Colonic mucosa (tissue), 4 donors: ENCODE measurements at regions not wholly inside any gene's neighbourhood (a gene's known extent, or its start where the extent isn't known, plus 50 kb on each side); places are given as distances from the start of the nearest gene placed in this dataset.

Source experiments
- DNase-seq: peaks from one replicate; pipeline ENCODE4 v3.0.0-alpha.2; 2020
- H3K27ac ChIP-seq: fragments of 200-600 bp; one replicate; pipeline ENCODE4 v1.8.0; 2021
- H3K27me3 ChIP-seq: fragments of 200-600 bp; one replicate; pipeline ENCODE4 v1.8.0; 2021
- H3K36me3 ChIP-seq: fragments of 200-600 bp; one replicate; pipeline ENCODE4 v1.8.0; 2021
- H3K4me1 ChIP-seq: fragments of 200-600 bp; one replicate; pipeline ENCODE4 v1.8.0; 2021; ENCODE audit warnings: mild to moderate bottlenecking
- H3K4me3 ChIP-seq: fragments of 200-600 bp; one replicate; pipeline ENCODE4 v1.8.0; 2021
- H3K9ac ChIP-seq, 2 donors: one replicate each; pipeline ENCODE4 v1.7.0; 2013; ENCODE audit warnings: control low read depth in 2 of 2, low read depth in 2 of 2, low read length in 2 of 2
- H3K9me3 ChIP-seq: fragments of 200-600 bp; one replicate; pipeline ENCODE4 v1.8.0; 2021
- intact Hi-C: fragments of 100-400 bp; cut with DNase I; formaldehyde crosslinking; loops from one replicate; pipeline ENCODE4 v1.14.1; 2022
- TF ChIP-seq, protein P1 (sequence below): fragments of 200-600 bp; IDR thresholded peaks from one replicate; pipeline ENCODE4 v1.8.0; 2022; ENCODE audit warnings: antibody characterized with exemption, mild to moderate bottlenecking
- donor health status: healthy.
- donor health status: DM: no; HTN: no; CAD: no.
- donor health status: DM: no; HTN: no; CAD: no.

- H3K4me1 ChIP-seq: no peaks in the 10 kb centered on the region
- no peak for DNase-seq
- intact Hi-C loops: no loop called here
- H3K27ac ChIP-seq: no peak overlapping the region
- H3K27me3 ChIP-seq: no peaks in the 10 kb centered on the region
- no peak overlapping the region for H3K9ac ChIP-seq
- no peaks in the 10 kb centered on the region for H3K9me3 ChIP-seq
- H3K36me3 ChIP-seq: no peaks in the 10 kb centered on the region
- no peak overlapping the region for H3K4me3 ChIP-seq
- TF ChIP-seq, protein P1, sequence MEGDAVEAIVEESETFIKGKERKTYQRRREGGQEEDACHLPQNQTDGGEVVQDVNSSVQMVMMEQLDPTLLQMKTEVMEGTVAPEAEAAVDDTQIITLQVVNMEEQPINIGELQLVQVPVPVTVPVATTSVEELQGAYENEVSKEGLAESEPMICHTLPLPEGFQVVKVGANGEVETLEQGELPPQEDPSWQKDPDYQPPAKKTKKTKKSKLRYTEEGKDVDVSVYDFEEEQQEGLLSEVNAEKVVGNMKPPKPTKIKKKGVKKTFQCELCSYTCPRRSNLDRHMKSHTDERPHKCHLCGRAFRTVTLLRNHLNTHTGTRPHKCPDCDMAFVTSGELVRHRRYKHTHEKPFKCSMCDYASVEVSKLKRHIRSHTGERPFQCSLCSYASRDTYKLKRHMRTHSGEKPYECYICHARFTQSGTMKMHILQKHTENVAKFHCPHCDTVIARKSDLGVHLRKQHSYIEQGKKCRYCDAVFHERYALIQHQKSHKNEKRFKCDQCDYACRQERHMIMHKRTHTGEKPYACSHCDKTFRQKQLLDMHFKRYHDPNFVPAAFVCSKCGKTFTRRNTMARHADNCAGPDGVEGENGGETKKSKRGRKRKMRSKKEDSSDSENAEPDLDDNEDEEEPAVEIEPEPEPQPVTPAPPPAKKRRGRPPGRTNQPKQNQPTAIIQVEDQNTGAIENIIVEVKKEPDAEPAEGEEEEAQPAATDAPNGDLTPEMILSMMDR: no peak
These were observed 192.7 kb upstream of the S100G start for GRCh38 chrX:16457239-16457638.

DNA sequence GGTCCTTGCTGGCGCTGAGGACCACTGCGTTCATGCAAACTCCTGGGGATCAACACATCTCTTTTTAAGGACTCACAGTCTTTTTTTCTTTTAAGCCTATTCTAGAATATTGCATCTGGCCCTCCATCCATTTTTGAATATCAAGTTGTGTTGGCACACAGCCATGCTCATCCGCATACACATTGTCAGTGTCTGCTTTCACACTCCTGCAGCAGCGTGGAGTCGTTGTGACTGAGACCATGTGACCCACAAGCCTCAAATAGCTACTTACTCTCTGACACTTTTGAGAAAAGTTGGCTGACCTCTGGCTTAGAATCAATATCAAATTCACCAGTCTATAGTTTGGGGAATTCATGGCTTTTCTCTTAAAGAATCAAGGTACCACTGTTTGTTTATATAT is 191.8 kb upstream of the S100G start:
- intact Hi-C loops: no loop called here
- no peaks in the 10 kb centered on the region for H3K4me1 ChIP-seq

DNA sequence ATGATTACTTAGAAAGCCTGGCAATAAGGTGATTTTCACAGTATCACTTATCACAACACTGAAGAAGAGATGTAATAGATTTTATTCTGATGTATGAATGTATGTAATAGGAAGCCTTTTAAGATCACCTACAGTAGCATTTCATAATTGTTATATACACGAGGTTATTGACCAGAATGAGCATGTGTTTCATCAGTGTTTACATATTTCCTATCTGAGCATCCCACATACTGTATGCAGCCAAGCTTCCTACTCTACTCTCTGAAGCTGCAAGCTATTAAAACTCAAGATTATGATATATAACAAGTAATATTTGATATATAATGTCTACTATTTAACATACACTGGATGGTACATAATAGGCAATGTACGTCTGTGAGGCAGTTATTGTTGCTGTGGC is 190.9 kb upstream of the S100G start:
- Histone ChIP-seq H3K4me3 (no peak overlapping the region), H3K9ac (no peak overlapping the region), H3K9me3 (no peaks in the 10 kb centered on the region), H3K27me3 (no peaks in the 10 kb centered on the region), H3K27ac (no peak overlapping the region), H3K4me1 (no peaks in the 10 kb centered on the region), H3K36me3 (no peaks in the 10 kb centered on the region)
- DNase-seq: no peak
- intact Hi-C loops: no loop called here
- TF ChIP-seq, protein P1: no peak

More for the DNA sequence above, 191.8 kb upstream of the S100G start:
- Histone ChIP-seq H3K9ac (no peak overlapping the region), H3K27ac (no peak overlapping the region), H3K9me3 (no peaks in the 10 kb centered on the region), H3K4me3 (no peak overlapping the region), H3K27me3 (no peaks in the 10 kb centered on the region), H3K36me3 (no peaks in the 10 kb centered on the region)
- TF ChIP-seq, protein P1: no peak
- no peak for DNase-seq

- Histone ChIP-seq H3K4me1 (no peaks in the 10 kb centered on the region), H3K9me3 (no peaks in the 10 kb centered on the region), H3K36me3 (no peaks in the 10 kb centered on the region), H3K27ac (no peak overlapping the region), H3K27me3 (no peaks in the 10 kb centered on the region), H3K4me3 (no peak overlapping the region), H3K9ac (no peak overlapping the region)
- TF ChIP-seq, protein P1: no peak
- DNase-seq: no peak
- intact Hi-C loops: no loop called here
These were observed 188.0 kb upstream of the S100G start for GRCh38 chrX:16461968-16462367.

DNA sequence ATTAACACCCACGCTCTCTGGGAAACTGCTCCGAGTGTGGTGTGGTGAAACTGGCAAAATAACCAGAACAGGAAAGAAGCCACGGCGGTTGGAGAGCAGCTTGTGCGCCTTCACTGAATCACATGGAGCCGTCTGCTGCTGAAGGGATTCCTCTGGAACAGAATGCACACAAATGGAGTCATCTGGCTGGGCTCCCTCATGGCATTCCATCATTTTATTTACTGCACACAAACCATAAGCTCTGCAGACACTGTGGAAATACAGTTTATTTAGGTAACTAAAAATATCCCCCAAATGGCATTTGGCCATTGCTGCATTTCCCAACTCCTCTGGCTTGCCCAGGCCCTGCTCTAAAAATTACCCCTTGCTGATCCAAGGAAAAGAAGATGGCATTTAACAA is 187.0 kb upstream of the S100G start:
- Histone ChIP-seq H3K9ac (no peak overlapping the region), H3K27me3 (no peaks in the 10 kb centered on the region), H3K4me3 (no peak overlapping the region), H3K36me3 (no peaks in the 10 kb centered on the region), H3K4me1 (no peaks in the 10 kb centered on the region), H3K9me3 (no peaks in the 10 kb centered on the region), H3K27ac (no peak overlapping the region)
- TF ChIP-seq, protein P1: no peak
- DNase-seq: no peak
- intact Hi-C loops: no loop called here

GRCh38 chrX:16464369-16464768 is 185.6 kb upstream of the S100G start:
- Histone ChIP-seq H3K4me1 (no peaks in the 10 kb centered on the region), H3K27ac (no peak overlapping the region), H3K36me3 (no peaks in the 10 kb centered on the region), H3K27me3 (no peaks in the 10 kb centered on the region), H3K9me3 (no peaks in the 10 kb centered on the region), H3K9ac (no peak overlapping the region), H3K4me3 (no peak overlapping the region)
- intact Hi-C loops: no loop called here
- TF ChIP-seq, protein P1: no peak
- DNase-seq: no peak
